ENCODE measurements at regions not wholly inside any gene's neighbourhood (a gene's known extent, or its start where the extent isn't known, plus 50 kb on each side); places are given as distances from the start of the nearest gene placed in this dataset.

- no peak for TF ChIP-seq CTCF (IDR thresholded peaks at IDR 0.05)
- DNase-seq (ENCODE audit: low spot score), result no peak
- H3K4me3 ChIP-seq, result no peak overlapping the region
- no peaks in the 10 kb centered on the region for H3K9me3 ChIP-seq
- H3K4me1 ChIP-seq, result no peaks in the 10 kb centered on the region
- no peak overlapping the region for H3K27ac ChIP-seq
- H3K27me3 ChIP-seq, result no peaks in the 10 kb centered on the region
- H3K36me3 ChIP-seq, result no peaks in the 10 kb centered on the region
Observed at GRCh38 chr11:57935402-57936049, 88.2 kb upstream of the OR9Q1 start.

- TF ChIP-seq CTCF (IDR thresholded peaks at IDR 0.05), result no peak
- DNase-seq (ENCODE audit: low spot score), result no peak
- H3K9me3 ChIP-seq, result no peaks in the 10 kb centered on the region
- no peaks in the 10 kb centered on the region for H3K27me3 ChIP-seq
- no peak overlapping the region for H3K27ac ChIP-seq
- H3K4me1 ChIP-seq, result no peaks in the 10 kb centered on the region
- H3K36me3 ChIP-seq, result no peaks in the 10 kb centered on the region
- H3K4me3 ChIP-seq, result no peak overlapping the region
Observed at GRCh38 chr11:57936050-57936418, 87.6 kb upstream of the OR9Q1 start.

- no peaks in the 10 kb centered on the region for H3K4me1 ChIP-seq
- TF ChIP-seq CTCF (IDR thresholded peaks at IDR 0.05), result no peak
Observed at GRCh38 chr11:57937431-57937830, 86.2 kb upstream of the OR9Q1 start.

GRCh38 chr11:57938351-57938750 is 85.3 kb upstream of the OR9Q1 start:
- no peaks in the 10 kb centered on the region for H3K9me3 ChIP-seq
- TF ChIP-seq CTCF (IDR thresholded peaks at IDR 0.05), result no peak
- no peak overlapping the region for H3K4me3 ChIP-seq
- H3K36me3 ChIP-seq, result no peaks in the 10 kb centered on the region
- H3K4me1 ChIP-seq, result no peaks in the 10 kb centered on the region
- DNase-seq (ENCODE audit: low spot score), result no peak
- no peak overlapping the region for H3K27ac ChIP-seq
- H3K27me3 ChIP-seq, result no peaks in the 10 kb centered on the region

More at GRCh38 chr11:57937431-57937830, 86.2 kb upstream of the OR9Q1 start:
- Histone ChIP-seq H3K27ac (no peak overlapping the region), H3K4me3 (no peak overlapping the region), H3K27me3 (no peaks in the 10 kb centered on the region), H3K9me3 (no peaks in the 10 kb centered on the region), H3K36me3 (no peaks in the 10 kb centered on the region)
- DNase-seq (ENCODE audit: low spot score), result no peak

- H3K27me3 ChIP-seq, result no peaks in the 10 kb centered on the region
- DNase-seq (ENCODE audit: low spot score), result no peak
- H3K9me3 ChIP-seq, result no peaks in the 10 kb centered on the region
- no peak overlapping the region for H3K4me3 ChIP-seq
- H3K4me1 ChIP-seq, result no peaks in the 10 kb centered on the region
- no peak for TF ChIP-seq CTCF (IDR thresholded peaks at IDR 0.05)
- no peaks in the 10 kb centered on the region for H3K36me3 ChIP-seq
- no peak overlapping the region for H3K27ac ChIP-seq
Observed at GRCh38 chr11:57940044-57940756, 83.5 kb upstream of the OR9Q1 start.
